ENCODE measurements at regions not wholly inside any gene's neighbourhood (a gene's known extent, or its start where the extent isn't known, plus 50 kb on each side); places are given as distances from the start of the nearest gene placed in this dataset.

GRCh38 chr16:6777624-6778023, 555.0 kb upstream of the RBFOX1 start:
- TF ChIP-seq ZNF384 (IDR thresholded peaks at IDR 0.05) (no peak), FOXK2 (IDR thresholded peaks at IDR 0.05) (no peak), BHLHE40 (IDR thresholded peaks at IDR 0.05; ENCODE audit: borderline replicate concordance) (no peak)
